A549 (cell line): ENCODE measurements at regions not wholly inside any gene's neighbourhood (a gene's known extent, or its start where the extent isn't known, plus 50 kb on each side); places are given as distances from the start of the nearest gene placed in this dataset.
A peak's percentile ranks its signal among the peaks of the same experiment; 100 is the strongest.

Experiments
- ATAC-seq, 2 experiments: fragments of 200-7000 bp in 1 of 2; fragments of >200 bp in 1 of 2; cut with Nextera tagmentation in 1 of 2; cut with Tn5 transposase in 1 of 2; 3 replicates each; pipeline versions ENCODE4 v1.8.0 to v1.9.1; 2018 to 2020; ENCODE audit warnings: mild to moderate bottlenecking in 1 of 2, moderate library complexity in 1 of 2
- CTCF ChIA-PET: fragments of 300-600 bp; sonication (Branson Sonifier 250); formaldehyde crosslinking; extraction: SDS; loops from one replicate; lab custom pipeline; 2021; ENCODE audit warnings: antibody characterized with exemption, inconsistent platforms; lab: Yijun Ruan, JAX
- POLR2A ChIA-PET: fragments of 350-600 bp; formaldehyde crosslinking; extraction: SDS; loops from one replicate; lab custom pipeline; 2021; ENCODE audit warnings: antibody characterized with exemption, inconsistent platforms; lab: Yijun Ruan, JAX
- DNase-seq, 2 experiments: peaks; one replicate each; pipeline versions ENCODE4 v3.0.0 to v3.0.0-alpha.2; 2011 to 2016; ENCODE audit warnings: low read depth in 1 of 2, low spot score in 1 of 2
- FAIRE-seq: peaks from 2 replicates; lab custom pipeline; 2011; peaks lifted over from hg19 to GRCh38; lab: Jason Lieb, UNC
- H3K27ac ChIP-seq, 2 experiments: fragments of >200 bp; sonication (Bioruptor Twin); formaldehyde crosslinking; 3 replicates each; pipeline ENCODE4 v1.5.1; 2016 to 2017
- H3K4me1 ChIP-seq: fragments of >200 bp; sonication (Bioruptor Twin); formaldehyde crosslinking; 3 replicates; pipeline ENCODE4 v1.6.1; 2016
- H3K4me2 ChIP-seq: fragments of >200 bp; sonication (Bioruptor Twin); formaldehyde crosslinking; 3 replicates; pipeline ENCODE4 v1.6.1; 2016
- H3K4me3 ChIP-seq: fragments of >200 bp; sonication (Bioruptor Twin); formaldehyde crosslinking; 3 replicates; pipeline ENCODE4 v1.5.1; 2016
- H3K9me3 ChIP-seq: fragments of >200 bp; sonication (Bioruptor Twin); formaldehyde crosslinking; 3 replicates; pipeline ENCODE4 v1.6.1; 2016
- BHLHE40 ChIP-seq: IDR thresholded peaks from 2 replicates; pipeline ENCODE4 v1.6.1; 2012; ENCODE audit warnings: low read depth, low read length, inconsistent platforms
- CBX2 ChIP-seq: fragments of 200-600 bp; sonication (generic); IDR thresholded peaks from 2 replicates; pipeline ENCODE4 v1.6.1; 2016; ENCODE audit warnings: low read depth, mild to moderate bottlenecking, borderline replicate concordance
- CTCF ChIP-seq: fragments of >200 bp; sonication (Bioruptor Twin); formaldehyde crosslinking; IDR thresholded peaks from 3 replicates; pipeline ENCODE4 v1.5.1; 2016
- EP300 ChIP-seq, 2 experiments: fragments of >200 bp; sonication (Bioruptor Twin); formaldehyde crosslinking; IDR thresholded peaks; 2 replicates in 1 of 2; 3 replicates in 1 of 2; pipeline ENCODE4 v1.6.1; 2016 to 2017
- ESRRA ChIP-seq: fragments of 150-350 bp; IDR thresholded peaks from 2 replicates; pipeline ENCODE4 v1.6.1; 2014; ENCODE audit warnings: mild to moderate bottlenecking, low read length, borderline replicate concordance
- FOSB ChIP-seq: fragments of 250-450 bp; sonication (Bioruptor Pico); IDR thresholded peaks from 2 replicates; pipeline ENCODE4 v1.5.0; 2020; ENCODE audit warnings: mild to moderate bottlenecking, moderate library complexity
- FOSL2 ChIP-seq, 2 experiments: fragments of 450-650 bp in 1 of 2; fragments of >200 bp in 1 of 2; sonication (Bioruptor Twin) in 1 of 2; formaldehyde crosslinking; IDR thresholded peaks; 2 replicates each; pipeline versions ENCODE4 v1.5.0 to v1.6.1; 2016 to 2020; ENCODE audit warnings: mild to moderate bottlenecking in 1 of 2, moderate library complexity in 1 of 2
- GATA3 ChIP-seq: IDR thresholded peaks from 2 replicates; pipeline ENCODE4 v1.6.1; 2012; ENCODE audit warnings: borderline replicate concordance
- HEYL ChIP-seq: fragments of 250-450 bp; sonication (Bioruptor Pico); IDR thresholded peaks from 2 replicates; pipeline ENCODE4 v1.8.0; 2021; ENCODE audit warnings: mild to moderate bottlenecking, moderate library complexity
- HOXB5 ChIP-seq: fragments of 250-450 bp; sonication (Bioruptor Pico); IDR thresholded peaks from 2 replicates; pipeline ENCODE4 v1.5.0; 2020; ENCODE audit warnings: mild to moderate bottlenecking, moderate library complexity
- JUN ChIP-seq, 2 experiments: fragments of >200 bp; sonication (Bioruptor Twin); formaldehyde crosslinking; IDR thresholded peaks; 2 replicates in 1 of 2; 3 replicates in 1 of 2; pipeline ENCODE4 v1.6.1; 2016 to 2017
- MAFK ChIP-seq: fragments of 450-650 bp; IDR thresholded peaks from 2 replicates; pipeline ENCODE4 v1.6.1; 2014; ENCODE audit not compliant: partially characterized antibody
- MYC ChIP-seq: IDR thresholded peaks from 2 replicates; pipeline ENCODE4 v1.6.1; 2012; ENCODE audit warnings: mild to moderate bottlenecking, inconsistent platforms, low read length, improper control_type of control experiment, borderline replicate concordance
- PHF8 ChIP-seq: fragments of 200-600 bp; sonication (generic); IDR thresholded peaks from 2 replicates; pipeline ENCODE4 v1.6.1; 2016; ENCODE audit warnings: low read depth, mild to moderate bottlenecking, antibody characterized with exemption, moderate library complexity, borderline replicate concordance
- POLR2AphosphoS2 ChIP-seq: conservative IDR thresholded peaks from 2 replicates; pipeline ENCODE4 v1.6.1; 2012; ENCODE audit warnings: low read length, improper control_type of control experiment, inconsistent platforms
- RAD21 ChIP-seq, 2 experiments: fragments of >200 bp in 1 of 2; sonication (Bioruptor Twin) in 1 of 2; formaldehyde crosslinking in 1 of 2; IDR thresholded peaks in 1 of 2; conservative IDR thresholded peaks in 1 of 2; 2 replicates in 1 of 2; 3 replicates in 1 of 2; pipeline ENCODE4 v1.6.1; 2012 to 2018; ENCODE audit warnings: inconsistent platforms in 1 of 2
- RARB ChIP-seq: fragments of 250-450 bp; sonication (Bioruptor Pico); IDR thresholded peaks from 2 replicates; pipeline ENCODE4 v1.8.0; 2021; ENCODE audit warnings: mild to moderate bottlenecking, moderate library complexity
- REST ChIP-seq: fragments of 200-600 bp; sonication (generic); IDR thresholded peaks from 2 replicates; pipeline ENCODE4 v1.6.1; 2016; ENCODE audit warnings: antibody characterized with exemption, mild to moderate bottlenecking, moderate library complexity
- SMC3 ChIP-seq: fragments of >200 bp; sonication (Bioruptor Twin); formaldehyde crosslinking; IDR thresholded peaks from 3 replicates; pipeline ENCODE4 v1.6.1; 2018; ENCODE audit warnings: inconsistent platforms
- SREBF2 ChIP-seq: fragments of 450-650 bp; IDR thresholded peaks from 2 replicates; pipeline ENCODE4 v1.6.1; 2014; ENCODE audit warnings: mild to moderate bottlenecking, moderate library complexity
- TFCP2L1 ChIP-seq: fragments of 250-450 bp; sonication (Bioruptor Pico); IDR thresholded peaks from 2 replicates; pipeline ENCODE4 v1.5.0; 2021; ENCODE audit warnings: mild to moderate bottlenecking
- TP53 ChIP-seq: fragments of 250-450 bp; sonication (Bioruptor Pico); IDR thresholded peaks from 2 replicates; pipeline ENCODE4 v1.5.0; 2021; ENCODE audit warnings: mild to moderate bottlenecking, moderate library complexity
- WGBS: methylation state at CpG from one replicate; pipeline ENCODE4 v1.1.6; 2017; ENCODE audit errors: missing lambda C conversion rate; 5-methylcytosine and 5-hydroxymethylcytosine counted together

- Histone ChIP-seq H3K9me3 (no peaks in the 10 kb centered on the region), H3K4me2 (no peak overlapping the region), H3K4me3 (no peak overlapping the region), H3K27ac (peak overlapping the region in 1 of 2 experiments; percentile 48; a peak in 3 of 6 replicates), H3K4me1 (peaks cover 3% of the 10 kb centered on the region; the same call in 2 of the 3 replicates)
- CTCF ChIA-PET = interaction anchor here (0.6 to 1.9 kb wide), 9 partner anchors 9 to 398 kb away, joined by 3 to 7 read pairs (median 3); no protein-coding TSS in a partner anchor
- 94% methylated on average over 3 of the region's 3 CpGs for WGBS
- FAIRE-seq = no peak
- no peak for DNase-seq
- POLR2A ChIA-PET = interaction anchor here (0.8 to 2.0 kb wide), 3 partner anchors 188 to 194 kb away, joined by 3 to 21 read pairs (median 3); no protein-coding TSS in a partner anchor
- TF ChIP-seq BHLHE40 = no peak
- TF ChIP-seq MAFK = no peak
- TF ChIP-seq PHF8 = no peak
- TF ChIP-seq TFCP2L1 = no peak
- TF ChIP-seq CBX2 = no peak
- TF ChIP-seq RAD21 (conservative IDR thresholded peaks at IDR 0.05 in 1 of 2, IDR thresholded peaks at IDR 0.05 in 1 of 2) = no peak
- TF ChIP-seq SREBF2 = no peak
- no peak for TF ChIP-seq FOSB
- TF ChIP-seq MYC = no peak
- no peak for TF ChIP-seq TP53 (CRISPR knock-in tag)
- no peak for TF ChIP-seq GATA3
- no peak for TF ChIP-seq POLR2AphosphoS2
- no peak for TF ChIP-seq EP300 (IDR thresholded peaks at IDR 0.05)
- TF ChIP-seq ESRRA = no peak
- TF ChIP-seq JUN (IDR thresholded peaks at IDR 0.05) = no peak
- no peak for TF ChIP-seq HEYL (CRISPR knock-in tag)
- no peak for ATAC-seq
Observed at GRCh38 chr13:44242766-44243165, 130.9 kb upstream of the SERP2 start.

- CTCF ChIA-PET = interaction anchor here (0.6 to 1.9 kb wide), 13 partner anchors 9 to 399 kb away, joined by 3 to 7 read pairs (median 3); no protein-coding TSS in a partner anchor
- ATAC-seq = peak in 1 of 2 experiments; percentile 76; a peak in 3 of 6 replicates
- no peaks in the 10 kb centered on the region for H3K4me1 ChIP-seq
- POLR2A ChIA-PET = interaction anchor here (0.8 to 2.0 kb wide), 3 partner anchors 187 to 193 kb away, joined by 3 to 21 read pairs (median 3); no protein-coding TSS in a partner anchor
- H3K27ac ChIP-seq = peak overlapping the region in 1 of 2 experiments; percentile 48; a peak in 3 of 6 replicates
- FAIRE-seq = no peak
- no peak overlapping the region for H3K4me2 ChIP-seq
- no peak overlapping the region for H3K4me3 ChIP-seq
- peak; percentile 39 to 51; a peak in 4 of 5 replicates for TF ChIP-seq RAD21 (conservative IDR thresholded peaks at IDR 0.05 in 1 of 2, IDR thresholded peaks at IDR 0.05 in 1 of 2)
- TF ChIP-seq CTCF = no peak
- no peak for TF ChIP-seq RARB (CRISPR knock-in tag)
- no peak for TF ChIP-seq EP300 (IDR thresholded peaks at IDR 0.05)
- TF ChIP-seq SMC3 = peak; percentile 29; the same call in 1 of the 3 replicates
- TF ChIP-seq FOSL2 (IDR thresholded peaks at IDR 0.05) = no peak
- TF ChIP-seq FOSL2 (CRISPR knock-in tag; IDR thresholded peaks at IDR 0.05) = 0 out of 2 replicates have a peak, but pooled peaks have one; percentile 15
- TF ChIP-seq HEYL (CRISPR knock-in tag) = no peak
- no peak for TF ChIP-seq REST
- TF ChIP-seq HOXB5 = peak; percentile 39; the same call in 1 of the 2 replicates
- 82% methylated on average over 11 of the region's 11 CpGs for WGBS
- no peaks in the 10 kb centered on the region for H3K9me3 ChIP-seq
- DNase-seq = peak in 1 of 2 experiments; percentile 66
Observed at GRCh38 chr13:44243198-44243857, 130.3 kb upstream of the SERP2 start.
